ENCODE measurements at regions not wholly inside any gene's neighbourhood (a gene's known extent, or its start where the extent isn't known, plus 50 kb on each side); places are given as distances from the start of the nearest gene placed in this dataset.
"Not testable (repeated sequence)": the region's sequence is repeated elsewhere in the genome, so short reads cannot be mapped to it uniquely, and the experiment has no call there.

DNA sequence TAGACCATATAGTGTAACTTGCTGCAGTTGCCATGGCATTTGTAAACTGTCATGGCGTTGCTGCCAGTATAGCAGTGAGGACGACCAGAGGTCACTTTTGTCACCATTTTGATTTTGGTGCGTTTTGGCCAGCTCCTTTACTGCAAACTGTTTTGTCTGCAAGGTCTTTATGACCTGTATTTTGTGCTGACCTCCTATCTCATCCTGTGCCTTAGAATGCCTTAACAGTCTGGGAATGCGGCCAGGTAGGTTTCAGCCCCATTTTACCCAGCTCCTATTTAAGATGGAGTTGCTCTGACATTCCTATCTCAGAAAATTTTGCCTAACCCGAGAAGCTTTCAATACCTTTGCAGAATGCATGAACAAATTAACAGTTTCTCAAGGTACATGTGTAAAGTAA lies 914.4 kb upstream of the ACO1 start:
- DNase-seq: no peak

DNA sequence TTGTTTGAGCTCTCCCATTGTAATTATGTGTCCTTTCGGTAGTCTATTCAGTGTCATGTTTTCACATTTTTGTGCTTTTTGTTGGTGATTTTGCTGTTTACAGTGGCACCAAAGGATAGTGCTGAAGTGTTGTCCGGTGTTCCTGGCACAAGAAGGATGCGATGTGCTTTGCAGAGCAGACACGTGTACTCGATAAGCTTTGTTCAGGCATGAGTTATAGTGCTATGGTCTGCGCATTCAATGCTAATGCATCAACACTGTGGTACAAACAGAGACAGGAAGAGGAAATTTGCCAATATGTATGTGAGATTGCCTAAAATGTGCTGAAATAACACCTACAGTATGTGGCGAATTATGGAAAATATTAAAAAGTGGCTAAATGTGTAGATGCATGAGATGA lies 913.4 kb upstream of the ACO1 start:
- no peak for DNase-seq

DNA sequence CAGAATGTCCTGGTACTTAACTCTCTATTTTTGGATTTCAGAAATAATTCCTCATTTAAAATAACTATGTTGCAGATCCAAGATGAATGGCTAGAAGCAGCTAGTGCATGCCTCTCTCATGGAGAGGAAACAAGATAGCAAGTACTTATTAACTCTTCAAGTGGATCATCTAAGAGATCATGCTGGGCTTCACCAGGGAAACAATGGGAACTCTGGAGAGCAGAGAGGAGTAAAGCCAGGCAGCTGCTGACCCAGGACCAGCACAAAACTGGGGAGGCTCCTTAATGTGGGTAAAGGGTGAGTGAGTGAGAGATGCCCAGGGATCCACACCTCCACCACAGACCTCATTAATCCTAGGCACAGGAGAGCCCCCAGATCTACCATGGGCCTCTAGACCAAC lies 897.8 kb upstream of the ACO1 start:
- no peak for DNase-seq

DNA sequence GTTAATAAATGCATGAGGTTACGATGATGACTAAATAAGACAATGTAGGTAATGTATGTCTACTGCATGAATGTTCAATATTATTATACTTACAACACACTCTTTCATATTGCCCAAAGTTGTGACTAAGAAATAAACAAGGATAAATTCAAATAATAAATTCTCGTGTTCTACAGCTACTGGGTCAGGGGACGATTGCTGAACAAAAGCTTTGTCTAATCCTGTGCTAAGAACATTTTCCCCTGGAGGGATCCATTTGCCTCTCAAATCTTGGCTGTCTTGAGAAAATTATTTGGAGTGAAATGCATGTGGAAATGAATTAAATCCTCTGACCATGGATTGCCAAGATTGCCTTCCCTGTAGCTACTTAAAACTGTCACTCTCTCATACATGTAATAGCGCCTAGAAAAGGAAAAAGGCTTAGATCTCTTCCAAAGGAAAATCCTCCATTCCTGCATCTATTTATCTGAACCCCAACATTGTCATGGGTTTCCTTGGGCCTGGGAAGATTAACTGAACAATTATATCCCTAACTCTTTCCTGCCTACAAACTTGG lies 893.8 kb upstream of the ACO1 start:
- DNase-seq: no peak

DNA sequence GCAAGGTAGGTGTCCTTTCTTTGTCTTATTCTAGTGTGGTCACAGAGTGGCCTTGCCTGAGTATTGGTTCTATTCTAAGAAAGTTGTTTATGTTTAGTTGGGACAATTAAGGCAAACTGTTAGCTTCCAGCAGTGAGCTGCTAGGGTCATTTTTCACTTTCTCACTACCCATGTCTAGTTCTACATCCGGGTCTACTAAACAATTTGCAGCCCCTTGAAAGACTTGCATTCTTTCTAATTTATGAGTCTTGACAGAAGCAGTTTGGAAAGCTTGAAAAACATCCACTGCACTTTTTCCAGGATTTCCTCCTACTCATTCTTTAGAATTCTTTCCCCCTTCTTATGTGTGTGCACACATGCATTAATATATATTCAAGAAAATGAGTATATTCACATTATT lies 892.2 kb upstream of the ACO1 start:
- DNase-seq: no peak

DNA sequence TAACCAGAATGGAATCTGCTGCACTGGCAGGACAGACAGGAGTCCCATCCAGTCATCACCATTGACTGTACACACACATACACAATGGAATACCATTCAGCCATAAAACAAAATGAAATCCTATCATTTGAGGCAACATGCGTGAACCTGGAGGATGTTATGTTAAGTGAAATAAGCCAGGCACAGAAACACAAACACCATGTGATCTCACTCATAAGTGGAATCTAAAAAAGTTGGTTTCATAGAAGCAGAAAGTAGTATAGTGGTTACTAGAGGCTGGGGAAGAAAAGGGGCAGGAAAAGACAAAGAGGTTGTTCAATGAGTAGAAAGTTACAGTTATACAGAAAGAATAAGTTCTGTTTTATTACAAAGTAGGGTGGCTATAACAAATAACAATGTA lies 884.0 kb upstream of the ACO1 start:
- no peak for DNase-seq

DNA sequence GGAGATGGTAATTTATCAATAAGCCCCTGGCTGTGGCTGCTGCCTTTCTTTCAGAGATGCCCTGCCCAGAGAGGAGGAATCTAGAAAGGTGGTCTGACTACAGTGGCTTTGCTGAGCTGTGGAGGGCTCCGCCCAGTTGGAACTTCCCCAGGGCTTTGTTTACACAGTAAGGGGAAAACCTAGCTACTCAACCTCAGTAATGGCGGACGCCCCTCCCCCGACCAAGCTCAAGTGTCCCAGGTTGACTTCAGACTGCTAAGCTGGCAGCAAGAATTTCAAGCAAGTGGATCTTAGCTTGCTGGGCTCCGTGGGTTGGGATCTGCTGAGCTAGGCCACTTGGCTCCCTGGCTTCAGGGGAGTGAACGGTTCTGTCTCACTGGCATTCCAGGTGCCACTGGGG lies 865.4 kb upstream of the ACO1 start:
- no peak for DNase-seq

DNA sequence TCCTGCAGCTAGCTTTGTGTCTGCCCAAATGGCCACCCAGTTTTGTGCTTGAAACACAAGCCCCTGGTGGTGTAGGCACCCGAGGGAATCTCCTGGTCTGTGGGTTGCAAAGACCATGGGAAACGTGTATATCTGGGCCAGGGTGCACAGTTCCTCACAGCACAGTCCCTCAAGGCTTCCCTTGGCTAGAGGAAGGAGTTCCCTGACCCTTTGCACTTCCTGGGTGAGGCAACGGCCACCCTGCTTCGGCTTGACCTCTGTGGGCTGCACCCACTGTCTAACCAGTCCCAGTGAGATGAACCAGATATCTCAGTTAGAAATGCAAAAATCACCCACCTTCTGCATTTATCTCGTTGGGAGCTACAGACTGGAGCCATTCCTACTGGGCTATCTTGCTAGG lies 865.0 kb upstream of the ACO1 start:
- DNase-seq: no peak

DNA sequence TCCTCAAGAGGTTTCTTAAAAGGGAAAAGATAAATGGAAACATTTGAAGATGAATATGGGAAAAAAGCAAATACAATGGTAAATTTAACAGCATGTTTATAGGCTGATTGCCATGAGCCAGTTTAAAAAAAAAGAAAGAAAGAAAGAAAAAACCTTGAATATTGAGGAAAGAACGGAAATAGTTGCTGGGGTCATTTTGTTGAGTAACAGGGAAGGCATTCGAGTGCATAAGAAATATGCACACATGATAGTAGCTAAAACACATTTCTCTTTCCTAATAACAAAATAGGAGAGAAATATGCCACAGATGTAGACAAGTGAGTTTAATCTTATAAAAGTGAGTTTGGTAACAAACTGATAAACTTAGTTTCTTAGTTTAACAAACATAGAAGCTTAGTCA lies 864.6 kb upstream of the ACO1 start:
- no peak for DNase-seq

DNA sequence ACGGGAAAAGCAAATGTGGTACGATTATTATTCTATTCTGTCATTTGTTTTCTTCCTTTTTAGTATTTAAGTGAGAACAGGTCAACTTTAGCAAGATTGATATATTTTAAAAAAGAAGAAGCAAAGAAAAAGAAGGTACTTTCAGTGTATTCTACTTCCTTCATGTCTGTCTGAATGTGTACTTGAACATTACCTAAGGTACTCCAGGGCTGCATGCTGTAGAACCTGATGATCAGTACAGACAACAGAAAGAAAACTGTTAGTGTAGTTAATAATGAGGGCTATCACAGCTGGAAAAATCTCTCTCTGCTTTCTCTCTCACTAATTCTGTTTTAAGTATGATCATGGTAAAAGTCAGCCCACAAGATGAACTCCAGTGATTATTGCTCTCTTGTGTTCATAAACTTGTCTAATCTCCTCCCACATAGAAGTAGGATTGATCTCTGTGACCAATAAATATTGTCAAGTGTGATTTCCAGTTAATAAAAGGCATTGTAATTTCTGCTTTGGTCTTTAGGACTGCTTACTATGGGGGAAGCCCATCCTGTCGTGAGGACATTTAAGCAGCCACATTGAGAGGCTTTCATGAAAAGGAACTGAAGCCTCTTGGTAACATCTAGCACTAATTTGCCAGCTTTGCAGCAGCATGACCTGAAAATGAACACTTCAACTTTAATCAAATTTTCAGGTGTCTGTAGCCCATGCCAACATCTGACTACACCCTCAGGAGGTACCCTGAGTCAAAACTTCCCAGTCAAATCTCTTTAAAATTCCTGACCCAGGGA lies 864.0 kb upstream of the ACO1 start:
- no peak for DNase-seq

DNA sequence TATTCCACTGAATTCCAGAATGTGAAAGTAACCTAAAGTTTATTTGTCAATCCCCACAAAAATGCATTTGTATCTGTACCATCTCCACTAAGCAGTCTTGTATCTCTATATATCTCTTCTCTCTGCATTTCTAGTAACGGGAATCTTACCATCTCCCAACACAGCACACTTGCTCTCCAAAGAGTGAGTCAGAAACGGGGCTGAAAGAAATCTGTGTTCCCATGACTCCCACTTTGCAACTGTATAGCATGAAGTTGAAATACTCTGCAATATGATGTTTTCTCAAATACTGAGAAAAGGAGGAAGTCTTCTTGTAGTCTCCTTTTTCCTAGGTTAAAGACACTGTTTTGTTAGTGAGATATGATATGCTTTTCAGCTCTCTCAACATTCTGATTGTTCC lies 848.8 kb upstream of the ACO1 start:
- no peak for DNase-seq

DNA sequence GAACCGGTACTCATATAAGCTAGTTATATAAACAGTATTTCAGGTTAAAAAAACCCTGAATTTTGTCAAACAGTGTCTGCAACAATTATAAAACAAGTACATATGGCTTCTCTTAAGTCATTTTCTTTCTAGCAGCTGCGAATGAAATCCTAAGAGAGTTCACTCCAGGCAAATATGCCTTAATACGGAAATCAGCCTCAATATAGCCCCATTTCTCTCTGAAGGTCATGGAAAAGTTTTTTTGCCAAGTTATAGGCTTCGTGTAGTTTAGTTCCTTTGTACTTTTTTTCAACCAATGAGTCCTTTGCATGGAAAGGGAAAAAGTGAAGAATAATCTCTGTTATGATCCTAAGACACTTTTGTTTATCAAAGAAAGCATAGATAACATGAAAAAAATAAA lies 848.0 kb upstream of the ACO1 start:
- no peak for DNase-seq

DNA sequence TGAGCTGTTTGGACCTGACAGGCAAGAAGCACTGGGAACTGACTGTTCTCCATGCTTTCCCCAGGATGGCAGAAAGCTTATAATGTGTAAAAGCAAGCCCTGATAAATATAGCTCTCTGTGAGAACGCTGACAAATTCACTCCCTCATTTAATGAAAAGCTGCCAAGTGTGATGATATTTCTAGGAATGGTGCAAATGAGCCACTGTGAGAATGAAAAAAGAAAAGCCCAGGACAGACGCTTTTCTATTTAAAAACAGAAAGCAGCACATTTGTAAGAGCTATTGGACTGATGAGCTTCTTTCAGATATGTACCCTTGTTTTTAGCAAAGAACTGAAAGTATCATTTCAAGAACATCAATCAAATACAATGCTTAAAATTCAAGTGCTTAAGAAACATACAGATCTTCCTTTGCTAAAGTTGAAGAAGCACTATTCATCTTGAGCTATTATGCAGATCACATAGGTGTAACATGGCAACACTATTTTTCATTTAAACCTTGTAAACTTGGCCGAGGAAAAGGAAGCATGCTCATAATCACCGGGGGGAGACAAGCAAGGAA lies 842.6 kb upstream of the ACO1 start:
- peak; percentile 9 for DNase-seq

DNA sequence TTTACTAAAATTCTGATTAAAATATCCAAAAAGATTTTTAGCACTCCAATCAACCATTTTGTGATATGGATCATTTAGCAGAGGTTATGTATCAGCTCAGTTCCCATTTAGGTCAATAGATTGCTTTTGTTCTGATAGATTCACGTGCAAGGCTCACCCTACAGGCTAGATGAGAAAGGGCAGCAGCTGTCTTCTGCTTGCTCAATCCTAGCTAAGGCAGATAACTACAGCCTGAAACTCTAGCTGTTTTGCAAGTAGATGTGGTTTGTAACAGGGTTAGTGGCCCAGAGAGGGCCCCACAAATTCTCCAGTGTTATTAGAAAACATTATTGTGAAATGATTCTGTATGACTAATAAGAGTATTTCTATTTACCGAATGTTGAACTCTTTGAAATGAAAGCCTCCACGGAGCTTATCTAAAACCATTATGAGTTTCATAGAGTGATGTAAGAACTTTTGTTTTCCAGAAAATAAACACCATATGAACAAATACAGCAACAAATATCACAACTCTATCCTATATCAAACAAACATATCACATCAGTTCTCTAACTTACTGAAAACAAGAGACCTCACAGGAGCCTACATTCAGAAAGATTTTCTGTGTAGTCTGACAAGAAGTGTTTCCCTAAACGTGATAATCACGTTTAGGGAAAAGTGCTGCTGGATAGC lies 841.9 kb upstream of the ACO1 start:
- DNase-seq: peak; percentile 51

DNA sequence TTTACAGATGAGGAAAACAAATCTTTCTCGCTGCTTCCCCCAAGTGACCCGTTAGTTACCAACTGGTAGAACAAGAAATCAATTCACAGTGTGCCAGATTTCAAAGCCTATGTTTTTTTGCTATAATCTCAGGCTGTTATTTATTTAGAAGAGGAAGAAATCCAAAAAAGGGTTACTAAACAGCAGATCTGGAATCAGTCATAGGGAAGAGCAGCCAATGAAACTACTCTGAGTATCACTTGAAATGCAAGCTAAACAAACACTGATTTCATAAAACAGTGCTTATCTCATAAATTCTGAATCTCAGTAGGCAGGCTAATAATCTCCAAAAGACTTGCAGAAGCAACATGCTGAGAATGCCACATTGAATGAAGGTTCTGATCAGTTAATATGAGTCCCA lies 829.5 kb upstream of the ACO1 start:
- no peak for DNase-seq

DNA sequence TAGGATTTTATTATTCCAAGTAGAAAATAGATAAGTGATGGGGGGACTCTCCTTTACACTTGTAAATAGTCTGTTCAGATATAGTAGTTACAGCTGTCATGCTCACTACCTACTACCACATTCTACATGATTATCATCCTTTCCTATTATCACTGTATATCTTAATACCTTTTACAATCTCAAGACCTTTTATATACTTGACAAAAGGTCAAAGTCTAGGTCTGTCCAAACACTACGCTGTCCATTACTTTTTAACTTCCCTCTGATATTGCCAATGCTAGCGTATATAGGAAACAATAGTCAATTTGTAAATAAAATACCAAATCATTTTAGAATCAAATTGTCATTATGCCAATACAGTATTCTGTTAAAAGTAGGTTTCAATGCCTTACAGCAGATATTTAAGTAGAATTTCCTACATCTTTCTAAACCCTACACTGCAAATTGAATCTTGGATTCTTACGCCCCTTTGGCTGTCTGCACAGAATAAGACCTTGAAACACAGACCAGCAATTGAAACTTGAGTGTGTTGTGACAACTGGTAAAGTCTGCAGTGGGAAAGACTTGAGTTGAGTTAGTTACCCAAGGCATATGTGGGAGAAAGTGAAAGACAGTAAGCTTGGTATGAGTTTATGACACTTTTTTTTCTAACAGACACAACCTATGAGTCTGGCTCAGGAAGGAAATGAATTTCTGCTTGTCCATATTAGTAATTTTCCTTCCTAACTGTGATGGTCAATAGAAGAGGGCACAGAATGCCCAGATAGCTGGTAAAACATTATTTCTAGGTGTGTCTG lies 827.6 kb upstream of the ACO1 start:
- DNase-seq: no peak

DNA sequence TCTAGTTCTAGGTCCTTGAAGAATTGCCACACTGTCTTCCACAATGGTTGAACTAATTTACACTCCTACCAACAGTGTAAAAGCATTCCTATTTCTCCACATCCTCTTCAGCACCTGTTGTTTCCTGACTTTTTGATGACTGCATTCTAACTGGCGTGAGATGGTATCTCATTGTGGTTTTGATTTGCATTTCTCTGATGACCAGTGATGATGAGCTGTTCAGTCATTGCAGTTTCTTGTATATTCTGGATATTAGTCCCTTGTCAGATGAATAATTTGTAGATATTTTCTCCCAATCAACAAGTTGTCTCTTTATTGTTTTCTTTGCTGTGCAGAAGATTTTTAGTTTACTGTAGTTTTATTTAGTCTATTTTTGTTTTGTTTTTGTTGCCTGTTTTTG lies 812.3 kb upstream of the ACO1 start:
- not testable (repeated sequence) for DNase-seq

DNA sequence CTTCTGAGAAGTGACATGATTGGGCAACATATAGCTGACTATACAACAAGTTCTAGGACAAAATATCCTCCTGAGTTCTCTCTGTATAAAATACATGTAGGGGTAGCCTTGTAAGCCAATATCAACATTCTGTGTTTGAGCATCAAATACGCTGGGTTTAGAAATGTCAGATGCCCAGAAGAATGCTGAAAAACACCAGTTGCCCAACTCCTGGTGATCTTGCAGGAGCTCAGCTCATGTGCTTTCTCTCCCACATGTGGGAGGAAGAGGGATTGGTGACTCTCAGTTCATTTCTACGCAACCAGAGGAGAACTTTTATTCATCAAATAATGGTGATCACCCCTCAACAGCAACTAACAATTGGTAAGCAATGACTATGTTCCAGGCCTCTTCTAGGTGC lies 810.9 kb upstream of the ACO1 start:
- no peak for DNase-seq

DNA sequence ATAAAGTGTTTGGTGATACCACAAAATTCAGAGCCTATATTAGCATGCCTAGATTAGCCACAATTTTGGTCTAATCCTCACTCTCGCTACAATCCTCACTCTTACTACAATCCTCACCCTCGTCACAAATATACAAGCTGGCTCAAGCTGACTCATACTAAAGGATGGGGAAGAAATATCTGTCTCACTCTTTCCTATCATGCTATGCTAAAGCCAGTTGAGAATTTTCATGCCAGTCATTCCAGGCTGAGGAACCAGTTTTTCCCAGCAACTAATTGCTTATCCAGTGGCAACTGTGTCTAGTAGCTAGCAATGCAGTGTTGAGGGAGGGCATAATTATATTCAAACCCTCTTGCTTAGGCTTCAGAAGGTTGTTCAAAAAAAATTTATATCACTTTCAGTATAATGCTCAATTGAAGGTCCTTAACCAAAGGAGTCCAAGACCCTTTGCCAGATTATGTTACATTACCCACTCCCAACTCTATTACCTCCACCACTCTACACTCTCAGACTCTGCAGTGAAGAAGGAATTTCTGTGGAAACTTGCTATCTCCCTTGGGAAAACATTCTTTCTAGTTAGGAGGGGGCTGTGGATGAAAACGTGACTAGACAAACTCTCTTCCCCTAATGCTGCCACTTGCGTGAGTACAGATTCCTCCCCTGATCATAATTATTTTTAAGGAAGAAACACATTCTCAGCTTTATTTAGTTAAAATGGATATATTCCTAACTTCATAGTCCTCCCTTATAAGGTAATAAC lies 810.3 kb upstream of the ACO1 start:
- no peak for DNase-seq

DNA sequence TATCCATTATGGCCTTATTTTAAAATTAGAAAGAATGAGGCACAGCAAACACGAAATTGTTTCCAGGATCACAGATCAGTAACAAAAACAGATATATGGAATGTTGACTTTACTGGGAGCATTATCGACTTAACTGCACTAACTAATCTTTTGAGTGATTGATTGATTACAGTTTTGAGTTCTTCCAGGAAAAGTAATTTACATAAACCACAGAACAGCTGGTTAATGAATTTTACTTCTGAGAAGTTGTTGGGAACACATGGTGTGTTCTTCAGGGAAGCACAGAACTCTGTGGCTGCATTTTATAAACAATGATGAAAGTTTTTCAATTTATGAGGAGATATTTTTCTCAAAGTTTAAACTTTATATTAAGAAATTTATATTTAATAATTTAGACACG lies 802.4 kb upstream of the ACO1 start:
- DNase-seq: no peak

DNA sequence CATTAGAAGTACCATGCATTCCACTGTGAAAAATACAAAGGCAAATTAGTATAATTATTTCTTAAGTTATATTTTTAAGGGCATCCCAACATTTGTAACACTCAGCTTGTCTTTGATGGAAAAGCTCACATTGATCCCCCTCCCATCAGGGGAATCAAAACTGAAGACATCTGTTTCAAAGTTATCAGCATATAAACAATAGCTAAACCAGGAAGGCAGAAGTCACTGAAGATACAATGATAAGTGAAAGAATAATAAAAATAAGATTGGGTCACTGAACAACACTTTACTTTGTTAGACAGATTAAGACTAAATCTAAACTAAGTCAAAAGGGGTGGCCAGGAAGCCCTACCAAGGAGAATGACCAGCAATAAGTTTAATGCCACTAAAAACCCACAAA lies 801.9 kb upstream of the ACO1 start:
- DNase-seq: no peak

DNA sequence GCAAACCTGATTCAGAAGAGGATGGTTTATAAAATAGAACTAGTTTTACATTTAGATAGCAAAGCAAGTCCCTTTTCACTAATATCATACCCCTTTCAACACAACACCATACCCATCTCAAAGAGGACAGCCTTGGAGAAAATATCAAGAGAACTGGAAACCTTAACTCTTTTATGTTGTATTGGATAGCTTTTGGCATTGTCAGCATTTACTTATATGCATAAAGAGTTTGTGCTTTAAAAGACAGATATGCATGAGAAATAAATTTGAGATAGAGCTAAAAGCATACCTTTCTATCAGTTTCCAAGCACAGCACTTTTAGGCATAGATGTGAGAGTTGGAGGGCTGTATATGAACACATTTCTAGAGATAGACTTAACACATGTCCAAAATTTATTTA lies 799.3 kb upstream of the ACO1 start:
- no peak for DNase-seq

DNA sequence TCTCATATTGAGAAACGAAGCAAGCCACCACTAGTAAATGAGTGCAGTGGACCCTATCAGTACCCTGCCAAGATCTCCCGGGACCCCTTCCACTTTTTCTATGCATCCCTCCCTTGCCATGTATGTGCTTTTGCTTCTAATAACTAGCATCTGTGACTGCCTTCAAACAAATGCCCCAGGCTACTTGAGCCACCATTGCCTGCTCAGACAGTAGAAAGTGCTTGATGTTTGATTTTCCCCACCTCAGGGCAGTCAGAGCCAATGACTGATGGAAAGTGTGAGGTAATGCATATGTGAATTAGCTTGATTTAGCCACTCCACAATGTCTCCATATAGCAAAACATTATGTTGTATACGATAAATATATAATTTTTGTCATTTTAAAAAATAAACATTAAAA lies 797.3 kb upstream of the ACO1 start:
- peak; percentile 43 for DNase-seq

Data from retina (tissue), 1 donor.